ENCODE measurements at regions not wholly inside any gene's neighbourhood (a gene's known extent, or its start where the extent isn't known, plus 50 kb on each side); places are given as distances from the start of the nearest gene placed in this dataset.

DNA sequence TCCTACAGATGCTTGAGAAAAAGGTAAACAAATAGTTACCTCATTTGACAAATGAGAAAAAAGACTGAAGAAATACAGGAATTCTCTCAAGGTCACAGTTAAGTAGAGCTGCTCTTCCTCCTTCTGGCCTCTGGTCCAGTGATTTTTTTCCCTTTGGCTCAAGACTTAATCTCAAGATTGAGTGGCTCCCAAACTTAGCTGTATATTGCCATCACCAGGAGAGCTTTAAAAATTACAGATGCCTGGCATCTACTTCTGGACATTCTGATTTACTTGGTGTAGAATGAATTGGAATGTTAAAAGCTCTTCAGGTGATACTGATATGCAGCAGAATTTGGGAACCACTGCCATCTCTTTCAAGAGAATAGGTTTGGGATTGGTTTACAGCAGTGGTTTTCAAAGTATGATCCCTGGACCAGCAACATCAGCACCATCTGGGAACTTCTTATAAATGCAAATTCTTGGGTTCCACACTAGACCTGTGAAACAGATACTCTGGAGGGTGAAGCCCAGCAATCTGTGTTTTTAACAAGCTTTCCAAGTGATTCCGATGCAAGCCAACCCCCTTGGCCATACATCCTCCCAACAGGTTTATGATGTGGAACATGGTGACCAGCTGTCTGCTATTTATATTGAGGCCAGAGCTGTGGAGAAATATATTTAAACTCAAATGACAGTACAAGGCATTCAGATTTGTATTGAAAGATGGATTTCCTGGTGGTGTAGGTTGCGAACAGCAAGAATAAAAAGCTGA, 333.0 kb upstream of the RARB start:
- no peak for DNase-seq
- no peaks in the 10 kb centered on the region for H3K9me3 ChIP-seq
- no peaks in the 10 kb centered on the region for H3K4me1 ChIP-seq
- H3K27me3 ChIP-seq = peaks cover 4% of the 10 kb centered on the region
- TF ChIP-seq, protein P1, sequence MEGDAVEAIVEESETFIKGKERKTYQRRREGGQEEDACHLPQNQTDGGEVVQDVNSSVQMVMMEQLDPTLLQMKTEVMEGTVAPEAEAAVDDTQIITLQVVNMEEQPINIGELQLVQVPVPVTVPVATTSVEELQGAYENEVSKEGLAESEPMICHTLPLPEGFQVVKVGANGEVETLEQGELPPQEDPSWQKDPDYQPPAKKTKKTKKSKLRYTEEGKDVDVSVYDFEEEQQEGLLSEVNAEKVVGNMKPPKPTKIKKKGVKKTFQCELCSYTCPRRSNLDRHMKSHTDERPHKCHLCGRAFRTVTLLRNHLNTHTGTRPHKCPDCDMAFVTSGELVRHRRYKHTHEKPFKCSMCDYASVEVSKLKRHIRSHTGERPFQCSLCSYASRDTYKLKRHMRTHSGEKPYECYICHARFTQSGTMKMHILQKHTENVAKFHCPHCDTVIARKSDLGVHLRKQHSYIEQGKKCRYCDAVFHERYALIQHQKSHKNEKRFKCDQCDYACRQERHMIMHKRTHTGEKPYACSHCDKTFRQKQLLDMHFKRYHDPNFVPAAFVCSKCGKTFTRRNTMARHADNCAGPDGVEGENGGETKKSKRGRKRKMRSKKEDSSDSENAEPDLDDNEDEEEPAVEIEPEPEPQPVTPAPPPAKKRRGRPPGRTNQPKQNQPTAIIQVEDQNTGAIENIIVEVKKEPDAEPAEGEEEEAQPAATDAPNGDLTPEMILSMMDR (IDR thresholded peaks at IDR 0.05) = peak; percentile 14
- H3K27ac ChIP-seq = no peak overlapping the region
- ATAC-seq = no peak
- intact Hi-C loops (cut with DNase I) = no loop called here
- H3K36me3 ChIP-seq = no peaks in the 10 kb centered on the region
- no peak overlapping the region for H3K4me3 ChIP-seq

DNA sequence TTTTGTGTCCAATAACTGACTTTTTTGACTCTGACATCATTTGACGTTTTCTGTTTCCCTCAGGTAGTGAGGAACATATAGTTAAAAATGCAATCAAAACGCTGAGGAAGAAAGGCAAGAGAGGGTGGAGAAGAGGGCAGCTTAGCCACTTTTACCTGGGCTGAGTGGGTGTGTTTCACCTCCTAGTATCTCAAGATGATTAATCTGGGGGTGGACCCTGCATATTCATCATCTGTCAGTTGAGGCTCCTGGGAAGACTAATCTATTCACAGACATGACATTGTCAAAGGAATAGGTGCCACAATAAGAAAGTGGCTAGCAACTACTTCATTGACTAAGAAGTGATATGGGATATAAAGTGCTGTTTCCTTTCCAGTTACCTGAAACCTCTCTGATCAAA, 331.5 kb upstream of the RARB start:
- no peak for DNase-seq
- no peaks in the 10 kb centered on the region for H3K9me3 ChIP-seq
- H3K4me1 ChIP-seq = no peaks in the 10 kb centered on the region
- no peak overlapping the region for H3K4me3 ChIP-seq
- no peak overlapping the region for H3K27ac ChIP-seq
- H3K27me3 ChIP-seq = peaks cover 4% of the 10 kb centered on the region
- no peak for ATAC-seq
- H3K36me3 ChIP-seq = no peaks in the 10 kb centered on the region
- TF ChIP-seq, protein P1 (IDR thresholded peaks at IDR 0.05) = no peak
- intact Hi-C loops (cut with DNase I) = no loop called here

DNA sequence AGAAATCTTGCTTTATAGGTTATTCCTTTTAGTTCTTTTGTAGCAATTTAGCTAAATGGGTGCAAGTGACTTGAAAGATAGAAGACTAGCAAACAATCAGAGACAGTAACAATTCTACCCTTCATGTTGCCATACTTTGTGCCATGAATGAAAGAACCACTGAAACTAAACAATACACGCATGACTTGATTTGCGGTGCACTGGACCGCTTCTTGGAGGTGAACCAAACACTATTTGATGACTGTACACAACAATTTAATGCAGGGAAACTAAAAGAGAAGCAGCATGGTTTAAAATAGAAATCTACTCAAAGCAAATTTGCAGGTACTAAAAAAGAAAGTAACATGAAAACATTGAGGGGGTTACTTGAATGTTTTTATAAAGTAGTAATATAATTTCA, 331.0 kb upstream of the RARB start:
- H3K27me3 ChIP-seq = peaks cover 4% of the 10 kb centered on the region
- TF ChIP-seq, protein P1 (IDR thresholded peaks at IDR 0.05) = no peak
- ATAC-seq (no peak), DNase-seq (no peak)
- H3K36me3 ChIP-seq = no peaks in the 10 kb centered on the region
- no peak overlapping the region for H3K27ac ChIP-seq
- H3K9me3 ChIP-seq = no peaks in the 10 kb centered on the region
- intact Hi-C loops (cut with DNase I) = no loop called here
- H3K4me3 ChIP-seq = no peak overlapping the region
- no peaks in the 10 kb centered on the region for H3K4me1 ChIP-seq

DNA sequence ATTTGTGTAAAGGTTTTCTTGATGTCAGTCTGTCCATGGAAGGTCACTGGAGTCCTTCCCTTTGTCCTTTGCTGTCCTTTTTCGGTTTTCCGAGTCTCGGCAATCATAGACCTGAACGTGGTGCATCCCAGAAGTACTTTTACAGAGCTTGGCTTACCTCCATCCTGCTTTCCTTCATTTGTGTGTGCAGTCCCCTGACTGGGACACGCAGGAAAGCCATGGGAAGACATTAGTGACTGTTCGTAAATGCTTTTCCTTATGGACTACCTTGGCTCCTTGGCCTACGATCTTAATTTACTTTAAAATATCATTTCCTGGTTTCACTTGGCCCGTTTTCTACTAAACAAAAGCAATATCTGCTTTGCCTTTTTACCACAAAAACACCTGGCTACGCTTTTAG, 328.4 kb upstream of the RARB start:
- Histone ChIP-seq H3K4me3 (no peak overlapping the region), H3K27me3 (no peaks in the 10 kb centered on the region), H3K4me1 (no peaks in the 10 kb centered on the region), H3K9me3 (no peaks in the 10 kb centered on the region), H3K27ac (no peak overlapping the region), H3K36me3 (no peaks in the 10 kb centered on the region)
- DNase-seq = no peak
- intact Hi-C loops (cut with DNase I) = no loop called here
- ATAC-seq = no peak
- TF ChIP-seq, protein P1 (IDR thresholded peaks at IDR 0.05) = no peak

DNA sequence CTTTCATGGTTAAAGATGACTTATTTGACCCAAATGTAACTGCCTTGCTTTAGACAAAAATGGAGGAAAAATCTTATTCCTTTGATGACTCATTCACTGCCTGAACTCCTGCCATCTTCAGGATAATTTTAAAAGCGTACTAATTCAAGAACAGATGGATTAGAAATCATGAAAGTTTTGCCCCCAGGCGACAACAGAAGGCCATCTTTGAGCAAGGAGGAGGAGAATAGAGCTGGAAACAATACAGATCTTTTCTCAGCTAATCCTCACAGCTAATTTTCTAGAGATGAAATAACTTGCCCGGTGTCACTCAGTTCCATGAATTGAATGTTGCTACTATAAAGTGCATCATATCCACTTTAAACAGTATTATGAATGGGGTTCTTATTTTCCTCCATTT, 324.7 kb upstream of the RARB start:
- H3K36me3 ChIP-seq = no peaks in the 10 kb centered on the region
- no peak overlapping the region for H3K27ac ChIP-seq
- H3K4me1 ChIP-seq = no peaks in the 10 kb centered on the region
- H3K27me3 ChIP-seq = no peaks in the 10 kb centered on the region
- no peak overlapping the region for H3K4me3 ChIP-seq
- no peak for ATAC-seq
- TF ChIP-seq, protein P1 (IDR thresholded peaks at IDR 0.05) = no peak
- intact Hi-C loops (cut with DNase I) = no loop called here
- H3K9me3 ChIP-seq = no peaks in the 10 kb centered on the region
- no peak for DNase-seq
